Naive B cell (primary cell): ENCODE measurements at regions not wholly inside any gene's neighbourhood (a gene's known extent, or its start where the extent isn't known, plus 50 kb on each side); places are given as distances from the start of the nearest gene placed in this dataset.
A peak's percentile ranks its signal among the peaks of the same experiment; 100 is the strongest.
"Not testable (repeated sequence)": the region's sequence is repeated elsewhere in the genome, so short reads cannot be mapped to it uniquely, and the experiment has no call there.

ENCODE experiments used
- ATAC-seq, 2 donors: fragments of 150-1000 bp; cut with Tn5 transposase; 2 replicates each; pipeline ENCODE4 v1.10.0; 2021; ENCODE audit warnings: low read depth in 2 of 2, mild to moderate bottlenecking in 2 of 2, moderate library complexity in 2 of 2
- DNase-seq: peaks from one replicate; pipeline ENCODE4 v3.0.0; 2022
- H3K27ac Mint-ChIP-seq, 6 donors: one replicate each; pipeline ENCODE4 v1.8.0; 2020 to 2022; ENCODE audit warnings: mild to moderate bottlenecking in 6 of 6, mixed read lengths in 6 of 6, moderate library complexity in 5 of 6, inconsistent platforms in 2 of 6
- H3K27me3 Mint-ChIP-seq, 3 donors: one replicate each; pipeline ENCODE4 v1.8.0; 2021 to 2022; ENCODE audit warnings: mixed read lengths in 3 of 3, mild to moderate bottlenecking in 1 of 3
- H3K36me3 Mint-ChIP-seq, 2 donors: one replicate each; pipeline ENCODE4 v1.8.0; 2020 to 2022; ENCODE audit warnings: mixed read lengths in 2 of 2, inconsistent platforms in 1 of 2, mild to moderate bottlenecking in 1 of 2
- H3K4me1 Mint-ChIP-seq, 3 donors: one replicate each; pipeline ENCODE4 v1.8.0; 2020 to 2022; ENCODE audit warnings: mixed read lengths in 3 of 3, inconsistent platforms in 1 of 3, mild to moderate bottlenecking in 1 of 3, moderate library complexity in 1 of 3
- H3K4me3 Mint-ChIP-seq, 8 donors: one replicate each; pipeline ENCODE4 v1.8.0; 2020 to 2022; ENCODE audit warnings: mild to moderate bottlenecking in 8 of 8, mixed read lengths in 8 of 8, moderate library complexity in 8 of 8, inconsistent platforms in 2 of 8
- H3K9me3 Mint-ChIP-seq, 7 donors: one replicate each; pipeline ENCODE4 v1.8.0; 2020 to 2022; ENCODE audit warnings: mixed read lengths in 7 of 7, mild to moderate bottlenecking in 5 of 7, inconsistent platforms in 2 of 7, moderate library complexity in 1 of 7

DNA sequence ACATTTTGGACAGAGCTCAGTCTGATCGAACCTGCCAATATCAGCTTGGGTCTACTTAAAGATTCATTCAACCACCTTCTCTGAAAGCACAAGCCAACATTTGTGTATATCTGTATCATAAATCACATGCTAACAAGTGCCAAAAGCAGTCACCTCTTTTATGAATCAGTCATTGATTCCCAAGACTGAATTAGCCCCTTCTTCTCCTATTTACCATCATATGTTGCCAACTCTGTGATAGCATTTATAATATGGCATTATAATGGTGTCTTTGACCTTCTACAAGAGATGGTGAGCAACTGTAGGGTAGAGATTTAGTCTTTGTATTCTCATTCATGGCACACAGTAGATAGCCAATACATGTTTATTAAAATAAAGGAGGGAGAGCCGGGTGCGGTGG, 61.4 kb downstream of the DDX53 start:
- Mint-ChIP-seq H3K9me3 (peaks cover 0 to 8% (median 2%) of the 10 kb centered on the region in 7 donors), H3K4me3 (no peak overlapping the region), H3K36me3 (no peaks in the 10 kb centered on the region), H3K27ac (no peak overlapping the region), H3K27me3 (no peaks in the 10 kb centered on the region), H3K4me1 (no peaks in the 10 kb centered on the region)
- ATAC-seq, result no peak
- no peak for DNase-seq

DNA sequence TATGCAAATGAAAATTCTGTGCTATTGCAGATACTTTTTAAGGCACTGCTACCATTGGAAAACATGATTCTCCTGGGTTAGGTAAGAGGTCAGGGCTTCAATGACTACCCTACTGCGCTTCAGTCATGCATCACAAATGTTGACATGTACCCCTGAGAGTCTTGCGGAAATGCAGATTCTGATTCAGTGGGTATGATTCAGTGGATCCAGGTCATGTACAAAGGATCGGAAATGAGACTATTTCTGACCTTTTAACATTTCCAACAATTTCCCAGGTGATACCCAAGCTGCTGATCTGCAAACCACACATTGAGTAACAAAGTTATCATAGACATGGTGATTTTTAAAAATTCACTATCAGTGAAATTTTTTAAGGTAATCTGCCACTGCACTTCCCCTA, 62.6 kb downstream of the DDX53 start:
- Mint-ChIP-seq H3K27me3 (no peaks in the 10 kb centered on the region), H3K9me3 (peaks cover 0 to 8% (median 2%) of the 10 kb centered on the region in 7 donors), H3K4me1 (no peaks in the 10 kb centered on the region), H3K27ac (no peak overlapping the region), H3K36me3 (no peaks in the 10 kb centered on the region), H3K4me3 (no peak overlapping the region)
- no peak for ATAC-seq
- no peak for DNase-seq

DNA sequence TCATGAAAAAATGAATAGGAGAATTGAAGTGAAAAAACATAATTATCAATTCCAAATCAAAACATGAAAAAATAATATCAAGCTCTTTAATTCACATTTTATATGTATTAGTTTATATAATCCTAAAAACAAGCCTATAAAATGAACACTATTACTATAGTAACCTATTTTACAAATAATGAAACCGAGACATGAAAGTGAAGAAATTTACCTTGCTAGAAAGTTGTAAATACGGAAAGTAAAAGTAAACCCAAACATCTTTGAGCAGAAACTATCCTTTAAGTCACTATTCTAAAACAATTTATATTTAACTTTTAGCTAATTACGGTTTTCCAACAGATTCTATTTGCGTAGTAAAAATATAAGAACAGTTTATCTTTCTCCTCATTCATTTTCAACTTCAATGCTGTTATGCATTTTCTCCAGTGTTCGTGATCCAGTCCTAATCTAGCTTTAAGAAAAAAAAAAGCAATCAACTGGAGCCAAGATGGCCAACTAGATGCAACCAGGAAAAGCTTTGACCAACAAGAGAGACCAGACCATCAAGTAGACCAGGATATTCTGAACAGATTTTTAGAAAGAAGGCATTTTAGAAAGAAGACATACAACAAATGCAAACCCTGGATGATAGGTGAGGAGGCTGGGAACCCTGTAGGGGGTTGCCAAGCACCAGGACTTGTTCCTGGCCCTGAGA, 67.0 kb downstream of the DDX53 start:
- Mint-ChIP-seq H3K27me3 (no peaks in the 10 kb centered on the region), H3K4me1 (no peaks in the 10 kb centered on the region), H3K27ac (no peak overlapping the region), H3K36me3 (no peaks in the 10 kb centered on the region), H3K4me3 (no peak overlapping the region), H3K9me3 (peaks cover 5 to 24% (median 11%) of the 10 kb centered on the region in 7 donors)
- DNase-seq, result no peak
- ATAC-seq, result no peak

DNA sequence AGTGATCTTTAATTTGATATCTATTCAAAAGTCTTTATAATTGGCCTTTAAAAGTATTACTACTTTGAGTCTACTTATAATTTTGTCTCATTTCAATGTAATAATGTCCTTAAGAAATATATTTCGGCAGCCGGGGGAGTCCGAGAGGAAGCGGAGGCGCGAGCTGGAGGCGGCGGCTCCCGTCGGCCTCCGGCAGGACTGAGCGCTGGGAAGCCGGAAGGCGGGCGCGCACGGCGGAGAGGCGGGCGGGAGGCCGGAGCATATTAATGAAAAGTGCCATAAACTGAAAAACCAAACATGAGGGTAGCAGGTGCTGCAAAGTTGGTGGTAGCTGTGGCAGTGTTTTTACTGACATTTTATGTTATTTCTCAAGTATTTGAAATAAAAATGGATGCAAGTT, 75.7 kb downstream of the DDX53 start:
- not testable (repeated sequence) for DNase-seq, H3K36me3 Mint-ChIP-seq

DNA sequence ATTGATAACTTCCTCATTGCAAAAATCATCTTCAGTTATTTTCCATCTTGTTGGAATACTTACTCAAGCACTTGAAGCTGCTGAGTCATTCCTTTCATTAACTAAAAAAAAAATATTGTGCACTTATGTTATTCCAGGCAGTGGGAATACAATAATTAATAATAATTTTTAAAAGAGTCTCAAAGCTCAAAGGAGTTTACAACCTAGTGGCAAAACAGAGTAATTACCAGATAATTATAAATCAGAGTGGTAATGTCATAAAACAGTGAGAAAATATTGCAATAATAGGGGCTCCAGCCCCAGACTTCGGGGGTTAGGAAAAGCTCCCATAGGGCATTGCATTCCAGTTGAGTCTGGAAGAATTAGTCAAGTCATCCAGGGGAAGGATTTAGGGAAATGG, 79.6 kb downstream of the DDX53 start:
- ATAC-seq (no peak), DNase-seq (no peak)
- Mint-ChIP-seq H3K4me3 (no peak overlapping the region), H3K9me3 (peaks cover 0 to 14% (median 5%) of the 10 kb centered on the region in 7 donors), H3K27me3 (peaks cover 0 to 7% (median 0%) of the 10 kb centered on the region in 3 donors), H3K4me1 (no peaks in the 10 kb centered on the region), H3K27ac (no peak overlapping the region), H3K36me3 (no peaks in the 10 kb centered on the region)

More for the DNA sequence above, 75.7 kb downstream of the DDX53 start:
- H3K9me3 Mint-ChIP-seq, result peaks cover 5 to 18% (median 8%) of the 10 kb centered on the region in 7 donors
- not testable (repeated sequence) for ATAC-seq, H3K27ac Mint-ChIP-seq, H3K4me1 Mint-ChIP-seq, H3K4me3 Mint-ChIP-seq, H3K27me3 Mint-ChIP-seq

DNA sequence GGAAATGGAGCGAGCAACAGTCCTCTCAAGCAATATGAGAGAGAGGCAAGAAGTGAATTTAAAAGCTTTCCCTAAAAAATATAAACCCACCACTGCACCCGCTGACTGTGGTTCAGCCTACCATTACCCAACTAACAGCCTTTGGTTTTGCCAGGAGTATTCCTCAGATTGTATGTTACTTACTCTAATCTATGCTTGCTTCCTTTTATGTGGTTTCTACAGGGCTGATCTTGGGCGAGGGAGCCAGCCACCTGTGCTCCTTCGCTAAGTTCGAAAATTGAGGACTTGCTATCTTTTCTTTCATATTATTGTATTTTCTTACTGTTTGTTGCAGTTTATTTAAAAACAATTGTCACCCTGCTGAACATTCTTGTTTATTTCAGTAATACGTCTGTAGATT, 101.1 kb downstream of the DDX53 start:
- Mint-ChIP-seq H3K36me3 (no peaks in the 10 kb centered on the region), H3K27ac (peak overlapping the region in 1 of 6 donors; percentile 40), H3K4me3 (no peak overlapping the region), H3K9me3 (peaks cover 0 to 9% (median 4%) of the 10 kb centered on the region in 7 donors), H3K4me1 (no peaks in the 10 kb centered on the region), H3K27me3 (no peaks in the 10 kb centered on the region)
- ATAC-seq (no peak), DNase-seq (no peak)

DNA sequence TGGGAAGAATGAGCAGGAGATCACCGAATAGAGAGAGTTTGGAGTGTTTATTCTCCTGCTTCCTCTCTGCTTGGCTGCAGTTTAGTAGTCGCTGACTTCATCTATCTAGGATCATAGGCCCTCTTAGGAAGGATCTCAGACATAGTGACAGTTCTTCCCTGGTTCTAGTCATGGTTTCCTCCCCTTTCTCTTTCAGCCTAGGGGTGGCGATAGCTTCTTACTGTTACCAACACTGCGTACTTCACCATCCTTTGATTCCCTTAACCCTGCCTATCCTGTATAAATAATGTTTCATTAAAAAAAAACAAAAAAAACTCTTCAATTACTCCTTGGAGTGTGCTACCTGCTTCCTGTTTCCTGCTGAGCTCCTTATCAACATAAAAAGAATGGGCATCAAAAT, 103.8 kb downstream of the DDX53 start:
- ATAC-seq (no peak), DNase-seq (no peak)
- Mint-ChIP-seq H3K9me3 (peaks cover 0 to 9% (median 0%) of the 10 kb centered on the region in 7 donors), H3K4me1 (no peaks in the 10 kb centered on the region), H3K27ac (no peak overlapping the region), H3K27me3 (no peaks in the 10 kb centered on the region), H3K4me3 (no peak overlapping the region), H3K36me3 (no peaks in the 10 kb centered on the region)

DNA sequence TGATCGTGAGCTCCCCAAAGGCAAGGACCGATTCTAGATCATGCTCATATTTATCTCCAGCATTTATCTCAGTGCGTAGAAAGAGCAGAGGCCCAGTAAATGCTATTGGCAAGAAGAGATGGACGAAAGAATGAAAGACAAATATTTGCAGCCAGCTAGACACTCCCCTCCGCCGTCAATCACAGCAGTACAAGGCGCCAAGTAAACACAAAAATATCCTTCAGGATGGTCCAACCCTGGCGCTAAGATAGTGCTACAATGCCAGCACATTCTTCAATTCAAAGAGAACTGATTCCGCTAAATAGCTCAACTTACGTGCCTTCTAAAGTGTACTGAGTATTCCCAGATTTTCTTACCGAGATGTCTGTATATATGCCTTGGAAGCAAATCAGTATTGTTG, 114.5 kb downstream of the DDX53 start:
- ATAC-seq, result no peak
- no peak for DNase-seq
- Mint-ChIP-seq H3K9me3 (peaks cover 0 to 2% (median 0%) of the 10 kb centered on the region in 7 donors), H3K27me3 (no peaks in the 10 kb centered on the region), H3K4me3 (no peak overlapping the region), H3K4me1 (no peaks in the 10 kb centered on the region), H3K36me3 (no peaks in the 10 kb centered on the region), H3K27ac (no peak overlapping the region)

DNA sequence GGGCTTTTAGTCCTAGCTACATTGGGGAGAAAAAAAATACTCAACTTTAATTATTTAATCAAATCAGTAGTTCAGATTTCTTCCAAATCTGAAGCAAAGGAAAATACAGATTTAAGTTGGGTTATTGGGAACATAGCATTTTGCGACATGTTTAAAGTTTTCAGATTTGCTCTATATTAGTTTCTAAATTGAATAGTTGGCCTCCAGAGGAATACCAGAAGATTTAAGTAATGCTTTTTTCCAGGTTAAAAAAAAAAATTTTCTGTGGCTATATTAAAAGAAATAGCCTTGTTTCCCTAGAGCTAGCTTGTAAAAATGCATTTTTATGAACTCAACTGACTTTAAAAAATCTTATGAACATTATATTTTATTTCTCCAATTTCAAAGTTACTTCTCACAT, 115.9 kb downstream of the DDX53 start:
- Mint-ChIP-seq H3K27ac (no peak overlapping the region), H3K4me3 (no peak overlapping the region), H3K4me1 (no peaks in the 10 kb centered on the region), H3K9me3 (peaks cover 0 to 5% (median 0%) of the 10 kb centered on the region in 7 donors), H3K27me3 (no peaks in the 10 kb centered on the region), H3K36me3 (no peaks in the 10 kb centered on the region)
- ATAC-seq (no peak), DNase-seq (no peak)

DNA sequence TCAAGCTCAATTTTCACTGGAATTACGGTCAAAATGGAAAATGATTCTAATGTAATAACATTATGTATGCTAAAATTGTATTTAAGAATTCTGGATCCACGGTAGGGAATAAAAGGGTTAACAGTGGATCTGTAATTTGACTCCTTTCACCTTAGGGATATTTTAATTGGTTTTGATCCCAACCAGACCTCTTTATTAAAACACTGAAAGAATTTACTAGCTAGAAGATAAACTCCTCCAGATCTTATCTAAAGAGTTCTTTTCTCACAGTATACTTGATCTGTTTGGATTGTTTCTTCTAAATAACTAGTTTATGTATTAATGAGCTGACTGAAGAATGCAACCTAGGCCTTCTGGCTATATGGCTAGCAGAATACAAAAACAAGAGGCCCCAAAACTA, 118.4 kb downstream of the DDX53 start:
- Mint-ChIP-seq H3K27me3 (no peaks in the 10 kb centered on the region), H3K27ac (no peak overlapping the region), H3K4me1 (no peaks in the 10 kb centered on the region), H3K36me3 (no peaks in the 10 kb centered on the region), H3K9me3 (peaks cover 0 to 5% (median 0%) of the 10 kb centered on the region in 7 donors), H3K4me3 (no peak overlapping the region)
- DNase-seq, result no peak
- ATAC-seq, result no peak

DNA sequence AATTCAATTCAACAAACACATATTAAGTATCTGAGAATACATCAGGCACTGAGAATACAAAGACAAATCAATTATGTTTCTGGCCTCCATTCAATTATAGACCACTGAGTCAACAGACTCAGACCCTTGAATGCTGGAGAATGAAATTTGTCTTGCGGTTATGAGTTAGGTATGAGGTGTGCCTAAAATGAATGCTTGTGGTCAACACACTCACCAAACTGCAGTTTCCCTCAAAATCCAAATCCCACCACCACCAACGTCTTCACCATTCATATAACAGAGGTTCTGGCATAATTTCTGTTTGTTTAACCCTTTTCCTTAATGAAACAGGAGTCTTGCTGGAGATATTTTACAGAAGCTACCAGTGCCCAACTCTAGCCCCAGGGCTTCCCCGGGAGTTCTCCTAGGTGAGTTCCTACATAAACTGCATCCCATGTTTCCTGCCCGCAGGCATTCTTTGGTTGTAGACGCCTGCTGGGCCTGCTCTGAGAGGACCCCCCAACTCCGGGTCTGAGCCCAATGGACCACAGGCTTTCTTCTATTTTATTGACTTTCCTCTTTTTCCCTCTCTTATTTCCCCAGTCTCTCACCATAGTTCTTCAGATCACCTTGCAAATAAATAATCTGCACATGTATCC, 119.2 kb downstream of the DDX53 start:
- Mint-ChIP-seq H3K27me3 (no peaks in the 10 kb centered on the region), H3K27ac (no peak overlapping the region)

DNA sequence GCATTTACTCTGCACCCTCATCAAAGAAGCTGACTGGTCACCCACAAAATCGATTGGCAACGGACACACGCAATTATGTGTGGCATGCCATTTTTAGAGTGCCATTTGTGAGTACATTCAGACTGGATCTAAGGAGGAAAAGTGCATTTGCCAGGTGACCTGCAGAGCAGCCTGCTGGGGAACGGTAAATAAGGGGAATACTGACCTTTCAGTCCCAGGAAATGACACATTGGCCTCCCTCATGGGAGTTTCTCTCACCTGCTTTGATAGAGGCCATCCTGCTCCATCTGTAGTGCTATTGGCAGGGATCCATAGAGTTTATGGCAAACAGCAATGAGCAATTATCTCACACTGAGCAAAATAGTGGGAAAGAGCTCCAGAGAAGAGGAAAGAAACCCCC, 127.8 kb downstream of the DDX53 start:
- H3K4me3 Mint-ChIP-seq, result no peak overlapping the region
- DNase-seq (no peak), ATAC-seq (no peak)
- H3K27ac Mint-ChIP-seq, result no peak overlapping the region
- peaks cover 0 to 6% (median 0%) of the 10 kb centered on the region in 7 donors for H3K9me3 Mint-ChIP-seq
- H3K27me3 Mint-ChIP-seq, result peaks cover 0 to 8% (median 0%) of the 10 kb centered on the region in 3 donors
- H3K4me1 Mint-ChIP-seq, result no peaks in the 10 kb centered on the region
- H3K36me3 Mint-ChIP-seq, result no peaks in the 10 kb centered on the region

More for the DNA sequence above, 119.2 kb downstream of the DDX53 start:
- ATAC-seq, result no peak
- H3K9me3 Mint-ChIP-seq, result peaks cover 0 to 5% (median 0%) of the 10 kb centered on the region in 7 donors
- DNase-seq, result no peak
- H3K4me1 Mint-ChIP-seq, result no peaks in the 10 kb centered on the region
- H3K36me3 Mint-ChIP-seq, result no peaks in the 10 kb centered on the region
- no peak overlapping the region for H3K4me3 Mint-ChIP-seq

DNA sequence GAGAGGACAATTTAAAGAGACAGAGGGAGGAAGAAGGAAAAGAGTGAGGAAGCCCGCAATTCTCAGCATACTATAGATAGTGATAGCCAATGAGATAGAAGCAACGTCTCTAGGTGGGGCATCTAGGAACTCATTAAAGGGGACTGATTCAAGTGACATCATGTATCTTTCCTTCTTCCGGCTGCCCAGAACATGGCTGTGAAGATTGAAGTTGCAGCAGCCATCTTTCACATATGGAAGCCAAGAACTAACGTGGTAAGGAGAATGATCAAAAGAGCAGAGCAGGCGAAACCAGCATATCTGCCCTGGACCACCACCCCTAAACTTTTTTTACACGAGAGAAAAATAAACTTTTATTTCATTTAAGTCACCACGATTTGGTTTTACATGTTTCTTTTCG, 133.8 kb downstream of the DDX53 start:
- DNase-seq (no peak), ATAC-seq (no peak)
- Mint-ChIP-seq H3K4me1 (no peaks in the 10 kb centered on the region), H3K36me3 (no peaks in the 10 kb centered on the region), H3K27ac (no peak overlapping the region), H3K9me3 (peaks cover 0 to 9% (median 0%) of the 10 kb centered on the region in 7 donors), H3K4me3 (no peak overlapping the region), H3K27me3 (no peaks in the 10 kb centered on the region)

DNA sequence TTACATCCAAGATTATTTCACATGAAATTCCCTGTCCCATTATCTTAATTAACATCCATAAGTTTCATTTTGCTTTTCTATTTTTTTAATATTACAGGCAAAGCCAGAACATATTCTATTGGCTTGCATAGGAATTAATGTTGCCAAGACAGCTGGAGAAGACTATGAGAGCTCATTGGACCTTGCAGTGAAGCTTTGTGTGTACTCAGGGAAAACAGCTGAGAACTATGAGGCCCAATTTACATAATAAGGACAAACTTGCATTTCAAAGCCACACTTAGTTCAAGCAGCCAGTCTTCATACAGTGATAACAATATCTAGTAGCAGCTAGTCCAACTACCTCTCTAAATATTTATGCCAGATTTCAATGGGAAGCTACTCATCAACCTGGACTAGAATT, 134.4 kb downstream of the DDX53 start:
- Mint-ChIP-seq H3K4me1 (no peaks in the 10 kb centered on the region), H3K36me3 (no peaks in the 10 kb centered on the region), H3K4me3 (no peak overlapping the region), H3K9me3 (peaks cover 0 to 9% (median 0%) of the 10 kb centered on the region in 7 donors), H3K27ac (no peak overlapping the region), H3K27me3 (no peaks in the 10 kb centered on the region)
- ATAC-seq (no peak), DNase-seq (no peak)
